HG02973 (cell line): ENCODE measurements at regions not wholly inside any gene's neighbourhood (a gene's known extent, or its start where the extent isn't known, plus 50 kb on each side); places are given as distances from the start of the nearest gene placed in this dataset.
"Not testable (repeated sequence)": the region's sequence is repeated elsewhere in the genome, so short reads cannot be mapped to it uniquely, and the experiment has no call there.

Experiments
- ATAC-seq: cut with Tn5 transposase; IDR thresholded peaks from one replicate; pipeline ENCODE4 v1.9.1; 2021; ENCODE audit warnings: moderate library complexity; ENCODE audit not compliant: unreplicated experiment

DNA sequence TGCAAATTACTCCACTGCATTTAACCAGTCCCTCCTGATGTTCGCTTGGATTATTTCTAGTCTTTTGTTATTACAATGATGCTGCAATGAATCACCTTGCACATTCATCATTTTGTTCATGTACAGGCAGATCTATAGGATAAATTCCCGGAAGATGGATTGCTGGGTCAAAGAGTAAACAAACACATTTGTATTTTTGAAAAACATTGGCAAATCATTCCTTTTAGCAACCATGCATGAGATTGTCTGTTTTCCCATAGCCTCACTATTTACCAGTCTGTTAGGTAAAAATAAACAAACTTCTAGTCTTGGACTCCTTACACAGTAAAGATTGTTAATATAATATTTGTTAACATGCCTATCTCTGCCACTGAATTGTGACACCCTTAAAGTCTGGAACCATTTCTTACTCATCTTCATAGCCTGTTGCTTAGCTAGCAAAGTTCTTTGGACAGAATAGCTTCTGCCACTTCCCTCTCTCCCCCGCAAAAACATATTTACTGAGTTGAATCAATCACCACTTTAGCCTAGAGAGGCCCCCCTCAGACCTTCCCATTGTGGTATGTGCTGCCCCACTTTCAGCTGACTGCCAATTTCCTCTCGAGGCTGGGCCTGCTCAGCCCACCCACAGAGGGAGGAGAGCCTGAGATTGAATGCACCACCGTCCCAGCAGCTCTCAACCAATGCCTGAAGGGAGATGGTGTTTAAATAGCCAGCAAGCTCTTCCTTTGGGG, 108.4 kb upstream of the ATXN3L start:
- ATAC-seq, result no peak

DNA sequence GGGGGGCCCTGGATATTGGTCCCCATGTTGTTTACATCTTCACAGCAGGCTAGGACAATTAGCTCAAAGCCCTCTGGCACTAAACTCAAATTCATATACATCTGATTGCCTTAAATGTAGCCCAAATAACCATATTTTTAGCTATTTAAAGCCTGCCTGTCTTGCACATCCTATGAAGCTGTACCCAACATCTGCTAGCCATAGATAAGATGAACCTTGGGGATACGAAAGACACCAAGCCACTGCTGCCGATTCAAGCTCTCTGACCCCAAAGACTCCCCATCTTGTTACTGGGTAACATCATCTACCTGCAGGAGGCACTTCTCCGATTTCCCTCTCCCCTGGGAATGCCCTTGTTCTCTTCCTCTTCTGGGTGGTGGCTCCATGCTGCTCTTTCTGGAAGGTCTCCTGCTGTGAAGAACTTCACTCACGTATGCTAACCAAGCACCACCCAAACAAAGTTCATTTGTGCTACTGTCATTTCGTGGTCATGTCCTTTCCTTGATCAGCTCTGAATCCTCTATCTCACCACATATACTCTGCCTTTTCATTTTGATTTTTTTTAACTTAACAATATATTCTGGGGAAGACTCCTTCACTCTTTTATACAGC, 107.7 kb upstream of the ATXN3L start:
- ATAC-seq, result no peak

DNA sequence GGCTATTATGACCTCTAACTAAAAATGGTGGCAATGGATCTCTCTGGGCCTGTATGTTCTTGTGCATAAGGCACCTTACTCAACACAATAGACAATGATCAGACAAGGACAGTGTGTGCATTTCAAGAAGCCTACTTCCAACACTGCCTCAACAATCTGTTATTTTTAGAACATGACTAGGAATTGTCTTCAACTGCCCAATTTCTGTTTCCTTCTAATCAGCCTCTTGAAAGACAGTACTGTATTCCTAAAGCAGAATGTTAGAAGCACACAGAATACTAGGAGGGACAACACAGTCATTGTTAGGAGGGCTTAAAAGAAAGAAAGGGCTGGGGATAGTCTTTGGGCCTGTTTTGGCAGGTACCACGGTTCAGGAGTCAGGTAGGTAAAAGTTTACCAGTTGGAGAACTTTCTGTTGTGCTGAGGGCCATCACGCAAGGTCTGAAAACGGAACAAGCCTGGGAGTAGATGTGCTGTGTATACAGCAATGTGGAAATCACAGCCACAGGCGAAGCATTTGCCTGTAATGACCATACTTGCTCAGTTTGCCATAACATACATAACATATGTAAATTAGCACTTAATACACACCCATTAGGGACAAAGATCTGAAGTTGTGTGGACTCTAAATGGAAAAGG, 100.8 kb upstream of the ATXN3L start:
- no peak for ATAC-seq

DNA sequence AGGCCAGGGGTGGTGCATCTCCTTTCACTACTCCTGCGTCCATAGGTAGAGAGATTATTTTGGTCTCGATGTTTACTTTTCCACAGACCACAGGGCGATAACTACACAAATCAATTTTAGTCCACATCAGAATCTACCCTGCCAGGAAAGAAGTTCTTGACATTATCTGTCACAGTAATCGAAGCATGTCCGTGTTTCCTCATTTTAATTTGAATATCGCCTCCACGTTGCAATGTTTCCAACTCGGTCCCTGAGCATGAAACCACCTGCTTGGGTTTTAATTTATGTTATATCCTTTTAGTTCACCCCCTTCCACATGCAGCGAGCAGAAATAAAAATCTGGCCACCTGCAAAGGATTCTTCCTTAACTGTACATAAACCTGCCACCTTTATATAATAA, 100.1 kb upstream of the ATXN3L start:
- no peak for ATAC-seq

DNA sequence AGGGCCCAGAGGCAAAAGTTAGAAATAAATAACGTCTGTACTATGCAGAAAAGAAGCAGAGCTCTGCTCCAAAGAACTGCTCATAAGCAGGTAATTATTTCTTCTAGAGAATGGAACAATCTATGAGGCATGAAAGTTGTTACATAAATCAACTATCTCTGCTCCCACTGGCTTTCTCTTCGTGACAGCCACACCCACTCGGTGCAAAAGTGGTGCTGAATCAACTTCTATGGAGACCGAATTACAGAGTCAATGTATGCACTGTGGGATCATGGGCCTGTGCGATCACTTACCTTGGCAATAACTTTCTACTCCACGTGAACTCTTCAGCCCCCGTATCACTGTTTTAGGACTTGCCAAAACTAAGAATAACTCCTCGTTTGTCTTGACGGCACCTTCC, 99.4 kb upstream of the ATXN3L start:
- no peak for ATAC-seq

DNA sequence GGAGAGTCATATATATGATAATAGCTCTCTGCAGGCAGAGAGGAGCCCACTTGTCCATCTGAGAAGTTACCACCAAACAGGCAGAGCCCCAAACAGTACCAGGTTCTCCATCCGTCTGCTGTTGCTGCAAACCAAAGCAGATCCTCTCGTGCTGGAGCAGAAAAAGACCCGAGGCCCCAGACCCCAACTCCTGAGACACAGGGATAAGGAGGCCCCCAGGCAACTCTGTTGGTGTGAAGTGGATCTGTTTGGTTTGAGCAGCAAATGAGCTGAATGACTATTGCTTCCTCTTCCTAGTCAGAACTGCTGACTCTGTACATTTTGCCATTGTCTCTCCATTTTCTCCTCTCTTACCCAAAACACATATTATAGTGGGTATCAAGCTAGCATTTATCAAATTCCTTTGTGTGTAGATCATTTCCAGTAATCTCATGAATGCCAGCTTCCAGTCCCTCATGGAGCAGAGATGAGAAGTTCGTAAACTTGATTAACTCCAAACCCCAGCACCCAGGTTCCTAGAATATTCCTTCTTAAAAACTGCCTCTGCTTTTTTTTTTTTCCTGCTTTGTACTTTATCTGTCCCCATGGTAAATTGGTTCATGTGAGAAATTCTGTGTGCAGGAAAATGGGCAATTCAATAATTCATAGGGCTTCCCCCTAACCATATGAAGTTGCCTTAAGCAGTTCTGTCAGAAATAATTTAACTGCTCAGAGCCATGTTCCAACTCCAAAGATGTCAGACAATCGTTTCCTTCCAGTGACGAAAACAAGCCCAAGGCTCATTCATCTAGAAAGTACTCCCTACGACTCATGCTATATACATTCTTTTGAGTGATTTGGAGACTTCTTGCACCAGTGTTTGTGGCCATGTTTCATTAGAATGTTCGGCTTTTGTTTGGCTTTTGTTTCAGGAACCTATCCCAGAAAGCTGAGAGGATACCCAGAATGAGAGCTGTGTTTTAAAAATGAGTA, 98.6 kb upstream of the ATXN3L start:
- no peak for ATAC-seq

DNA sequence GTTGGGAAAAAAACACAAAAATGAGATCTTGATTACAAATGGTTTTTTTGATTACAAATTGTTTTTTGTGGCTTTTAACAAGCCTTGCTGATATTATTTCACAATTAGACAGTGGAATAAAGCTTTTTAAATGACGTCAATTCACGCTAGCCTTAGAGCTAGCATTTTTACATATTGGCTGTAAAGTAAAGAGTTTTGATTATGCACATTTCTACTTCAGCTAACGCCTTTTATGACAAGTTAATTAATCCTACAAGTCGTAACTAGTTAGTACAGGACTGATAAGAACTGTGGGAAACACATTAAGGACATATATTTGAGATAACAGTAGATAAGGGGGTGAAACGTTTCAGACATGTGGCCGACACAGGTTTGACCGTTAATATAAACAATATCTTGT, 95.7 kb upstream of the ATXN3L start:
- ATAC-seq, result no peak

DNA sequence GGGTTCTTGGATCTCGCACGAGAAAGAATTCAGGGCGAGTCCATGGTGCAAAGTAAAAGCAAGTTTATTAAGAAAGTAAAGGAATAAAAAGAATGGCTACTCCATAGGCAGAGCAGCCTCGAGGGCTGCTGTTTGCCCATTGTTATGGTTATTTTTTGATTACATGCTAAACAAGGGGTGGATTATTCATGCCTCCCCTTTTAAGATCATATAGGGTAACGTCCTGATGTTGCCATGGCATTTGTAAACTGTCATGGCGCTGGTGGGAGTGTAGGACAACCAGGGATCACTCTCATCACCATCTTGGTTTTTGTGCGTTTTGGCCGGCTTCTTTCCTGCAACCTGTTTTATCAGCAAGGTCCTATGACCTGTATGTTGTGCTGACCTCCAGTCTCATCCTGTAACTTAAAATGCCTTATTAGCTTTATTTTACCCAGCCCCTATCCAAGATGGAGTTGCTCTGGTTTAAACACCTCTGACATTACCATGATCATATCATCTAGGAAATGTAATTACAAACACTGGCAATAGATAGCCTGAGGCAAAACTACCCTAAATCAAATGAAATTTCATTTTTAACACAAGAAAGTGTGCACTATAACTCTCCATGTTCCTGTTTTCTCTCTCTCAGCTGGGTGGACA, 94.3 kb upstream of the ATXN3L start:
- ATAC-seq, result no peak

DNA sequence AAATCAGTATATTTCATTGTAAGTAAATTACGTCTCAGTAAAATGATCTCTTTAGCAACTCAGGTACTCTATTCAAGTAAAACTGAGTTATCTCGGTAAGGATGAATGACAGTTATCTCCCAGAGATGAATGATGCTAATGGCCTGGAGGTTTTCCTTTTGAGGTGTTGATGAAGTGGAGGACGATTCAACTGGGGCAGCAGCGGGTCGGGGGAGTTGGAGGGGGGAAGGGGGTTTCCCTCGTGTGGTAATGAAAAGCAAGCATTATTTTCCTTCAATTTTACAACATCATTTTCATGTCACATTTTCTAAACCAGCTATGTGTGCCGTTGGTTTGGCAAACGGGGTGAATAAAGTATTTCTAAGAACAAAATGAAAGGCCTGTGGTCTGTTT, 92.4 kb upstream of the ATXN3L start:
- no peak for ATAC-seq

DNA sequence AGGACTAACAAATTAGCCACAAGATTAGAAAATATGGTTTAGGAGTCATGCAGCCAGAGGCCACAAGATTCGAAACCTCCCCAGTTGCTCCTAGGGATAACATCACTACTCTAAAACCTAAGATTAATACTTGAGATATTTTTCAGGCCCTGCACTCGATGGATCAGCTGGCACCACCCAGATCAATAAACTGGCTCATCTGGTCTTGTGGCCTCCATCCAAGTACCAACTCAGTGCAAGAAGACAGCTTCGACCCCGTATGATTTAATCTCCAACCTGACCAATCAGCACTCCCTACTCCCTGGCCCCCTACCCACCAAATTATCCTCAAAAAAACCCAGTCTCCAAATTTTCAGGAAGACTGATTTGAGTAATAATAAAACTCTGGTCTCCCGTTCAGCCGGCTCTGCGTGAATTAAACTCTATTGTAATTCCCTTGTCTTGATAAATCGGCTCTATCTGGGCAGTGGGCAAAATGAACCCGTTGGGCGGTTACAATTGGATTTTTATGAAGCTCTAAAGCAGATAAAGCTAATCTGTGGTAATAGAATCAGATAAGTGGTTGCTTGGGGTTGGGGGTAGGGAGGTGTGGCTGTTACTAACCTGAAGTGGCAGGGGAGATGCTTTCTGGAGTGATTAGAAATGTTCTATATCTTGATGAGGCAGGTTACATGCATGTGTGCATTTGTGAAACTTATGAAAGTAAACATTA, 91.8 kb upstream of the ATXN3L start:
- ATAC-seq, result no peak

DNA sequence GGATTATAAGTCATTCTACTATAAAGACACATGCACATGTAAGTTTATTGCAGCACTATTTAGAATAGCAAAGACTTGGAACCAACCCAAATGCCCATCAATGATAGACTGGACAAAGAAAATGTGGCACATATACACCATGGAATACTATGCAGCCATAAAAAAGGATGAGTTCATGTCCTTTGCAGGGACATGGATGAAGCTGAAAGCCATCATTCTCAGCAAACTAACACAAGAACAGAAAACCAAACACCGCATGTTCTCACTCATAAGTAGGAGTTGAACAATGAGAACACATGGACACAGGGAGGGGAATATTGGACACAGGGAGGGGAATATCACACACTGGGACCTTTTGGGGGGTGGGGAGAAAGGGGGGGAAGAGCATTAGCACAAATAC, 88.7 kb upstream of the ATXN3L start:
- not testable (repeated sequence) for ATAC-seq

DNA sequence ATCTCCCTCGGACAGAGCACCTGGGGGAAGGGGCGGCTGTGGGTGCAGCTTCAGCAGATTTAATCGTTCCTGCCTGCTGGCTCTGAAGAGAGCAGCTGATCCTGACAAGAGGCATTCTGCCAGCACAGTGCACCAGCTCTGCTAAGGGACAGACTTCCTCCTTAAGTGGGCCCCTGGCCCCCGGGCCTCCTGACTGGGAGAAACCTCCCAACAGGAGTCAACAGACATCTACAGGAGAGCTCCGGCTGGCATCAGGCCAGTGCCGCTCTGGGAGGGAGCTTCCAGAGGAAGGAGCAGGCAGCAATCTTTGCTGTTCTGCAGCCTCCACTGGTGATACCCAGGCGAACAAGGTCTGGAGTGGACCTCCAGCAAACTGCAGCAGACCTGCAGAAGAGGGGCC, 84.9 kb upstream of the ATXN3L start:
- ATAC-seq, result not testable (repeated sequence)

DNA sequence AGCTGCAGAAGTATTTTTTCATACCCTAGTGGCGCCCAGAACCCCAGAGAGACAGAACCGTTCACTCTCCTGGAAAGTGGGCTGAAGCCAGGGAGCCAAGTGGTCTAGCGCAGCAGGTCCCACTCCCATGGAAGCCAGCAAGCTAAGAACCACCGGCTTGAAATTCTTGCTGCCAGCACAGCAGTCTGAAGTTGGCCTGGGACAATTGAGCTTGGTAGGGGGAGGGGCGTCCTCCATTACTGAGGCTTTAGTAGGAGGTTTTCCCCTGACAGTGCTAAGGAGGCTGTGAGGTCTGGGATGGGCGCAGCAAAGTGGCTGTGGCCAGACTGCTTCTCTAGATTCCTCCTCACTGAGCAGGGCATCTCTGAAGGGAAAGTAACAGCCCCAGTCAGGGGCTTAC, 84.5 kb upstream of the ATXN3L start:
- no peak for ATAC-seq

DNA sequence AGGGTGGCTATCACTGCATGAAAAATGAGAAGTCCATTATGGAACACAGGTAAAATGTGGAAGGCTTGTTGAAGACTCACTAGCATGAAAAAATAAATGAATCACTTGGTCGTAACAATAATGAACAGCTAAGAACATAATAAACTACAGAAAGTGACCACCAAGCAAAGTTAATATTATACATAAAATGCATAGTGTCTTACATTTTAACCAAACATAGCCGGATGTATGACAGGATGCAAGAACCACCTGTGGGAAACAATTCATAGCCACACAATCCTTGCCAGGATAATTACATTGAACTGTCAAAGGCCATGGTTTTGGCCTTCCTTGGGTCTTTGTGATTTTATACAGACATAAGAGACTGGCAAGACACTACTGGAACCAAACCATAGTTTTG, 81.9 kb upstream of the ATXN3L start:
- ATAC-seq, result no peak

DNA sequence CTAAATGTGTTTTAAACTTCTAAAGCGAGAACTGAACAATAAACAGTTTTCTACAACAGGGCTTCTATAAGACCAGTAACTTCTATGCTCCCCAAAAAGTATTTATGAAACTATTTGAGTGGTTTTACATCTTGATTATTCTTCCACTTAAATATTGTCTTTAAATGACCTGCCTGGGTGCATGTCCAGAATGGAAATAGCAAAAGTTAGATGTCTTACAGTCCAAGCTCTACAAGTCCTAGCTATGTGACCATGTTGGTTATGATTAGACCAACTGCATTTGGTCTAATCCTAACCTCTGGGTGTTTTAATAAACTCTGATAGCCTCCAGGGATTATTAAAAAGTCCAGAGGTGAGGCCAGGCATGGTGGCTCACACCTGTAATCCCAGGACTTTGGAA, 79.0 kb upstream of the ATXN3L start:
- no peak for ATAC-seq

DNA sequence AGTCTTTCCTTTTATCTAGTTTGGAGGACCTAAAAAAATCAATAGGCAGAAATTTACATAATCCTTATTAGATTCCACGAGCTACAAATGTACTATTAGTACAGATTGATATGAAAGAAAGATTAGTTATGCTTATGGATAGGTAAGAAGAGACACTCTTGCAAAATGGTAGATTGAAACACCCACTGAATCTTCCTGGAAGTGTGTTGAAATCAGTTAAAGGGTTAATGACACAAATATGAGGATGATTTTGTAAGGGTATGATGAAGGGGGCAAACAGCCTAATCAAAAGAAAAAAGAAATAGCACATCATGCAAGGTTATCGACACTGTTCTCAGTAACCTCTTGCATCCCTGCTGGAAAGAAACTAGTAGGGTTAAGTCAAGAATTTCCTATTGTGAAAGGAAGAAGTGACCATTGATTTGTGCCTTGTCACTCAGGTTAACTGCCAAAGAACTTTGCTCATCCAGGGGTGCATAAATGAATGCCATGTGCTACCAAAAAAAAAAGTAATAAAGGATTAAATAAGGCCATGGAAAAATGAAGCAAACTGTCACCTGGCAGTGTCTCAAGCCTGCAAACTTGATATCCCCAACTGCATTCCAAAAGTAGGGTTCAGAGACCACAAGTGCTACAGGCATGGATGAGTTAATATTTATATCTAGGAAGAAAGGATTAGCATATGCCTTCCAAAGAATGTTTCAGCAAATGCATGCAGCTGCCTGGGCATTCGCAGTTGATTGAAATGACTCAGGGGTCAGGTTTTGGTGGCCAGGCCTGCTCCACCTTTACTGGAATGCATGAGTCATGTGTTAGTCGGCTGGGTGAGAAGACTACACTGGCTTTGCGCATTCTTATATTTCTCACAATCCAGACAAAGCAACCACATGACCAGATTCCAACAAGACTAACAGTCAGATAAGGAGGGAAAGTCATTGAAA, 78.3 kb upstream of the ATXN3L start:
- no peak for ATAC-seq

DNA sequence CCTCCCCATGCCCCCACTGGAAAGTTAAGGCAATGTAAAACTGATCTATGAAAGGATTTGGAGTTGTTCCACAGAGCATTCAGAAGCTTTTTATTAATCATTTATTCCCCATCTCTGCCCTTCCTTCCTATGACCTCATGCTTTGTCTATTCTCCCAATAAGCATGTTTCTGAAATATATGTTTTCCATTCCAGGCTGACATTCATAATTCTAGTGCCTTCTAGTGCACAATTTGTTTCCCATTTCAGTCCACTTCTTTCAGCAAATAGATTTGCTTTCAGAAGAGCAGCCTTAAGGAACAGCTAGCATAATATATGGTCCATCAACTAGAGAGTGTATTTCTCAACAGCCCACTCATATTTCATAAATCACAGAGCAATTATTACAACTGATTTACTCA, 77.1 kb upstream of the ATXN3L start:
- ATAC-seq, result no peak

DNA sequence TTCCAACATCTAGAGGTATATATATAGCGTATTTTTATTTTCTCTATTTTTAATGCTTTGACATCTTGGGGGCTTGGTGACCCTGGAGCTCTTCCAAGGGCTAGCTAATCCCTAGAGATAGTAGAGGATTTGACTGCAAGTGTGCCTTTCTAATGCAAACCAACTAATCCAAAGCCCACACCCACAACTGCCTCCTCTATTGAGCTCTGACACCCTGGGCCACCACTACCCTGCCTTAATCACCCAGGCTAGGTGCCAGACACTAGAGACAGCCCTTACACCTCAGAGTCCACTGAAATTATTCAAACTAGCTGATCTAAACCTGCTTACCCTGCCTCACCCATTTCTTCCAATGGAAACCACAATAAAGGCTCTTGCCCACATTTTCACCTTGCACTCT, 69.6 kb upstream of the ATXN3L start:
- ATAC-seq, result no peak
